GM19463 (cell line): ENCODE measurements at regions not wholly inside any gene's neighbourhood (a gene's known extent, or its start where the extent isn't known, plus 50 kb on each side); places are given as distances from the start of the nearest gene placed in this dataset.
A peak's percentile ranks its signal among the peaks of the same experiment; 100 is the strongest.

ENCODE experiments used
- ATAC-seq: cut with Tn5 transposase; IDR thresholded peaks from one replicate; pipeline ENCODE4 v1.9.1; 2021; ENCODE audit warnings: mild to moderate bottlenecking, moderate library complexity; ENCODE audit not compliant: unreplicated experiment

- peak; percentile 97 for ATAC-seq
Observed at GRCh38 chr13:62280590-62280989, 864.9 kb upstream of the PCDH20 start.

GRCh38 chr13:62278271-62278670 is 862.6 kb upstream of the PCDH20 start:
- no peak for ATAC-seq

- no peak for ATAC-seq
Observed at GRCh38 chr13:62251734-62252133, 836.1 kb upstream of the PCDH20 start.

GRCh38 chr13:62250501-62251201 is 835.0 kb upstream of the PCDH20 start:
- no peak for ATAC-seq

- no peak for ATAC-seq
Observed at GRCh38 chr13:62246581-62246980, 830.9 kb upstream of the PCDH20 start.

GRCh38 chr13:62243106-62243505 is 827.5 kb upstream of the PCDH20 start:
- ATAC-seq: no peak

GRCh38 chr13:62234780-62235440 is 819.3 kb upstream of the PCDH20 start:
- no peak for ATAC-seq

- ATAC-seq: no peak
Observed at GRCh38 chr13:62210951-62211350, 795.3 kb upstream of the PCDH20 start.

GRCh38 chr13:62209529-62209928 is 793.9 kb upstream of the PCDH20 start:
- peak; percentile 88 for ATAC-seq

- no peak for ATAC-seq
Observed at GRCh38 chr13:62207388-62207787, 791.7 kb upstream of the PCDH20 start.

GRCh38 chr13:62206165-62206564 is 790.5 kb upstream of the PCDH20 start:
- ATAC-seq: no peak

- no peak for ATAC-seq
Observed at GRCh38 chr13:62205273-62205672, 789.6 kb upstream of the PCDH20 start.

GRCh38 chr13:62194371-62194770 is 778.7 kb upstream of the PCDH20 start:
- no peak for ATAC-seq

- ATAC-seq: no peak
Observed at GRCh38 chr13:62193919-62194318, 778.3 kb upstream of the PCDH20 start.

GRCh38 chr13:62185631-62186255 is 770.1 kb upstream of the PCDH20 start:
- no peak for ATAC-seq

GRCh38 chr13:62176051-62176450 is 760.4 kb upstream of the PCDH20 start:
- ATAC-seq: no peak

GRCh38 chr13:62173958-62174357 is 758.3 kb upstream of the PCDH20 start:
- no peak for ATAC-seq

- ATAC-seq: no peak
Observed at GRCh38 chr13:62171697-62172096, 756.0 kb upstream of the PCDH20 start.

GRCh38 chr13:62168891-62169290 is 753.2 kb upstream of the PCDH20 start:
- no peak for ATAC-seq

GRCh38 chr13:62167650-62168172 is 752.1 kb upstream of the PCDH20 start:
- ATAC-seq: no peak

- ATAC-seq: no peak
Observed at GRCh38 chr13:62162860-62163259, 747.2 kb upstream of the PCDH20 start.

- ATAC-seq: no peak
Observed at GRCh38 chr13:62158520-62158919, 742.9 kb upstream of the PCDH20 start.
